HG03565 (cell line): ENCODE measurements at regions not wholly inside any gene's neighbourhood (a gene's known extent, or its start where the extent isn't known, plus 50 kb on each side); places are given as distances from the start of the nearest gene placed in this dataset.

Source experiments
- ATAC-seq: cut with Tn5 transposase; IDR thresholded peaks from one replicate; pipeline ENCODE4 v1.9.1; 2021; ENCODE audit warnings: mild to moderate bottlenecking, moderate library complexity; ENCODE audit not compliant: unreplicated experiment

- no peak for ATAC-seq
Observed at GRCh38 chr11:97231231-97231630, 841.4 kb downstream of the JRKL start.

- no peak for ATAC-seq
Observed at GRCh38 chr11:97234016-97234415, 844.2 kb downstream of the JRKL start.

- ATAC-seq = no peak
Observed at GRCh38 chr11:97237151-97237550, 847.3 kb downstream of the JRKL start.

DNA sequence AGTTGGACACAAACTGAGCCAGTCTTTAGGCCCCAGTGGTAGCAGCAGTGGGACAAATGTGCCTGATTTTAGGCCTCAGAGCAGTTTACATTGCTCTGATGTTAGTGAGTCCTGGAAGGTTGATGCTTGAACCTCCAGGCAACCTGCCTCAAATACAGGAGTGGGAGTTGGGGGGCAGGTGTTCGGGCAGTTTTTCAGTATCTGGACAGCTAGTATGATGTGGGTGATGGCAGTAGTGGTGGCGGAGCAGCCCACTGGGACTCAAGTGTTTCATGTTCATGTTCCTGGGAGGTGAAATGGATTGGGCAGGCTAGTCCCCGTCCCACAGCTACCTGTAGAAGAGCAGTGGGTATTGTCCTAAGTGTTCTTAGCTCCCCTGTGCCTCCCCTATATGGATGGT, 857.8 kb downstream of the JRKL start:
- ATAC-seq = no peak

- no peak for ATAC-seq
Observed at GRCh38 chr11:97254790-97255189, 865.0 kb downstream of the JRKL start.

- ATAC-seq = no peak
Observed at GRCh38 chr11:97259434-97259833, 869.6 kb downstream of the JRKL start.

DNA sequence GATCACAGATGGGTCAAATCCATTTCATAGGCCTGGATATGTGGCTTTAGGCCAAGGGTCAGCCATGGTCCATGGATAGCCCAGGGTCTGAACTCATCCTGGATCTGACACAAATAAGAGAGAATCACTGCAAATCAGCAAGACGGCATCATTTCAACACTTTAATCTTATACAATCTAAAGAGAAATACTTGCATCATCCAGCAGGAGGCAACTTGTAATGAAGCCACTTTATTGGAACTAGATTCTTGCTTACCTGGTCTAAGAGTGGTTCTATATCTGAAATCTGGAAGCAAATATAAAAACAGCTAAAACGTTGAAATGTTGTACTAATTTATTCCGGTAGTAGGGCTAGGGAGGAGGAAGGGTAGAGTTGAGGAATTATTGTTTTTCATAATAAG, 870.1 kb downstream of the JRKL start:
- ATAC-seq = no peak

GRCh38 chr11:97263183-97263858, 873.5 kb downstream of the JRKL start:
- ATAC-seq = no peak

- ATAC-seq = no peak
Observed at GRCh38 chr11:97269527-97269926, 879.7 kb downstream of the JRKL start.

DNA sequence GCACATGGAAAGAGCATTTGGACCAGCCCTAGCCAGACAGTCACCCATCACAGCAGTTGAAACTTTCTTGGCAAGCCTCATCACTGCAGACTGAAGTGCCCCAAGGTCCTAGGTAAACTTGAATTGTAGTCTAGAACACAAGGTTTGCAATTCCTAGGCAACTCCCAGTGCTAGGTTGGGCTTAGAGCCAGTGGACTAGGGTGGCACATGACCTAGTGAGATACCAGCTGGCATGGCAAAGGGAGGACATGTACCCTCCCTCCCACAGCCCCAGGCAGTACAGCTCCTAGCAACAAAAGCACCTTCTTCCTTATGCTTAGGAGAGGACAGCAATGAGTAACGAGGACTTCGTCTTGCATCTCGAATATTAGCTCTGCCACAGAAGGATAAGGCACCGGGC, 889.5 kb downstream of the JRKL start:
- ATAC-seq = no peak

- no peak for ATAC-seq
Observed at GRCh38 chr11:97280347-97280746, 890.5 kb downstream of the JRKL start.

- ATAC-seq = no peak
Observed at GRCh38 chr11:97289823-97290222, 900.0 kb downstream of the JRKL start.

- no peak for ATAC-seq
Observed at GRCh38 chr11:97290464-97291041, 900.7 kb downstream of the JRKL start.

GRCh38 chr11:97296301-97296700, 906.5 kb downstream of the JRKL start:
- no peak for ATAC-seq

GRCh38 chr11:97309291-97309690, 919.5 kb downstream of the JRKL start:
- no peak for ATAC-seq

GRCh38 chr11:97325693-97326092, 935.9 kb downstream of the JRKL start:
- ATAC-seq = no peak

- ATAC-seq = no peak
Observed at GRCh38 chr11:97332271-97332670, 942.5 kb downstream of the JRKL start.

DNA sequence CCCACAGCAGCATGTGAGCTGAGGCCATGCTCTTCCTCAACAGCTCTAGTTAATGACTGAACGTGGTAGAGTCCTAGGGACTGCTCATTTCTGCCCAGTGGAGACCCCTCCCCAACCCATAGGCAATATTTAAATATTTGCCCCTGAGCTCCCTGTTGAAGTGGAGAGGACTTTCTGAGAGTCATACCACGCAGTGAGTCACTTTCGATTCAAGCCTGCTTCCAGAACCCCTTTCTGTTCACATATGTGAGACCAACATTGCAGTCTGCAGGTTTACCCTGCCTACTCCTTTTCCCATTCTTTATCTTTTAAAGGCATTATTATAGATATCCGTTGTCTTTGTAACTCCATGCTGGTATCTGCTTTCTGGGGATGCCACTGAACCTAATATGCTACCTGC, 946.3 kb downstream of the JRKL start:
- ATAC-seq = no peak

GRCh38 chr11:97345032-97345431, 955.2 kb downstream of the JRKL start:
- no peak for ATAC-seq

DNA sequence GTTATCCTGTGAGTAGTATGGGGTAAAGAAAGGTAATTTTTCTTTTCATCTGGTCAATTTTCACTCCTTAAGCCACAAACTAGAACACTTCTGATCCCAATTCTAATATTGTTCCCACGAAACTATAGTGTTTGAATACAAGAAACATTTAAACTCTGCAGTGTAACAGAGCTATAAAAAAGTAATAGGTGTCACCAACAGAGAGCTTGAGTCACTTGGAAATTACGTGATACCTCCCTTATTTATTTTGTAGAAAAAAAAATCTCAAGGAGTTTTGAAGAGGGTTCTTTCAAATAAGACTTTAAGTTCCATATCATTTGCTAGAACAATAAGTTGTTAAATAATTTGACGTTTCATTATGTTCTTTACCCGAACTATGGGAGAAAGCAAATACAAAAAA, 959.4 kb downstream of the JRKL start:
- no peak for ATAC-seq

- ATAC-seq = no peak
Observed at GRCh38 chr11:97351939-97352338, 962.1 kb downstream of the JRKL start.

GRCh38 chr11:97354026-97354425, 964.2 kb downstream of the JRKL start:
- no peak for ATAC-seq

DNA sequence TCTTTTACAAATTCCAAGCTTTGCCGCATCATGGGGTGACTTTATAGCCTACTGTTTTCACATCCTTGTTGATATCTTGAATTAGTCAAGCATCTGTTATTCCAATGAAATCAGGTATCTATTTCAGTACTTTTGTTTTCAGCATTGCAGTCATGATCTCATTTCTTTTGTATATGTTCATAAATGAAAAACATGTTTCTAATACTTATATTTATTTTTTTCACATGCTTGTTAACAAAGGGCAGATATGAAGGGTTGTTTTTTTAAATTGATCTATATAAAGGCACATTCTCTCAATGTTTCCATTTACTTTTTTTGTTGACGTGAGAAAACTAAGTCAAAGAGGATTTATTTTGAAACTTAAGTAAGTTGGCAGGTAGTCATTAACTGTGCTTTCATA, 964.8 kb downstream of the JRKL start:
- ATAC-seq = no peak
